ENCODE measurements at regions not wholly inside any gene's neighbourhood (a gene's known extent, or its start where the extent isn't known, plus 50 kb on each side); places are given as distances from the start of the nearest gene placed in this dataset.

- no peaks in the 10 kb centered on the region for H3K36me3 ChIP-seq
- no peaks in the 10 kb centered on the region for H3K4me1 ChIP-seq
- no peak for DNase-seq
- TF ChIP-seq CTCF (IDR thresholded peaks at IDR 0.05 in 8 of 11, conservative IDR thresholded peaks at IDR 0.05 in 3 of 11) (no peak), POLR2A (IDR thresholded peaks at IDR 0.05) (no peak), POLR2AphosphoS5 (IDR thresholded peaks at IDR 0.05) (no peak)
- intact Hi-C loops (cut with DNase I; ENCODE audit: low total_unique reads) = no loop called here
- H3K27ac ChIP-seq = no peak overlapping the region
- no peak overlapping the region for H3K4me3 ChIP-seq
- H3K9me3 ChIP-seq = no peaks in the 10 kb centered on the region
- WGBS, 5 donors = 89 to 97% (median 93%) methylated on average over 2 of the region's 2 CpGs
- H3K27me3 ChIP-seq (replicated peaks in 1 of 7) = no peaks in the 10 kb centered on the region
Measured at GRCh38 chr10:89097226-89097625, 106.6 kb downstream of the FAS start.

DNA sequence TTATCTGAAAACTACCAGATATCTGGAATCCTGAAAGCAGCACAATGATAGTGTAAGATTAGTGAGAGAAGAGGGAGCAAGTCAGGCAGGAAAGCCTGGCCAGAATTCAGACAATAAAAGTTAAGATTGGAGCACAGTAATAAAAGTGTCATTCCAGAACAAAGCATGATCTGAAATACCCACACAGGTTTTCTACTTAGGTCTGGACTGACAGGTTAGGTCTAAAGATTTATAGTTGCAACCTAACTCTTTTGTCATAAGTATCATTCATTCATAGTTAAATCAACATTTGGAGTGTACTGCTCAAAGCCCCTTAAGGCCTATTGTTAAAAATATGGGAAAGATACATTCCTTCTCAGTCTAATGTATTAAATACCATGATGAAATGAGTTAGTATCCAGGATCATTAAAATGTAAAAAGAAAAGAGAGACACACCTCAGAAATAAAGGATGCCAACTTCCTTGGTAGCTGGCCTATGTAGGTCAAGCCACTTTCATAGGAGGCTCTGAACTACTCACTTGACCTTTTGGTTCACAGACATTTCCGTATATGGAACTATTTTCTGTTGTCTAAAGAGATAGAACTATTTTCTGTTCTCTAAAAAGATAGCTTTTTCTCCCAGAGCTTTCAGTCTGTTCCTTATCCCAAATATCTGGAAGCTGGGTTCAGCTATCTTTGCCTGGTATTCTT lies 105.2 kb downstream of the FAS start:
- Histone ChIP-seq H3K36me3 (no peaks in the 10 kb centered on the region), H3K4me3 (no peak overlapping the region), H3K9me3 (no peaks in the 10 kb centered on the region), H3K4me1 (peaks cover 5 to 12% (median 10%) of the 10 kb centered on the region in 6 donors), H3K27ac (peak overlapping the region in 4 of 8 donors; percentile 17 to 48 (median 27)), H3K27me3 (replicated peaks in 1 of 7) (no peaks in the 10 kb centered on the region)
- intact Hi-C loops (cut with DNase I; ENCODE audit: low total_unique reads) = no loop called here
- no peak for TF ChIP-seq POLR2A (IDR thresholded peaks at IDR 0.05)
- TF ChIP-seq POLR2AphosphoS5 (IDR thresholded peaks at IDR 0.05) = no peak
- no peak for TF ChIP-seq CTCF (IDR thresholded peaks at IDR 0.05 in 8 of 11, conservative IDR thresholded peaks at IDR 0.05 in 3 of 11)
- WGBS, 5 donors = 45 to 78% (median 69%) methylated on average over 1 of the region's 1 CpG
- DNase-seq = no peak

- intact Hi-C loops (cut with DNase I; ENCODE audit: low total_unique reads) = no loop called here
- no peaks in the 10 kb centered on the region for H3K36me3 ChIP-seq
- no peak for DNase-seq
- H3K27me3 ChIP-seq (replicated peaks in 1 of 7) = no peaks in the 10 kb centered on the region
- no peak overlapping the region for H3K4me3 ChIP-seq
- H3K27ac ChIP-seq = no peak overlapping the region
- TF ChIP-seq CTCF (IDR thresholded peaks at IDR 0.05 in 8 of 11, conservative IDR thresholded peaks at IDR 0.05 in 3 of 11) (no peak), POLR2A (IDR thresholded peaks at IDR 0.05) (no peak), POLR2AphosphoS5 (IDR thresholded peaks at IDR 0.05) (no peak)
- H3K9me3 ChIP-seq = no peaks in the 10 kb centered on the region
- whole genome bisulfite sequencing, 5 donors = 94 to 98% (median 96%) methylated on average over 3 of the region's 3 CpGs
- peaks cover 5 to 15% (median 12%) of the 10 kb centered on the region in 6 donors for H3K4me1 ChIP-seq
Measured at GRCh38 chr10:89093728-89094127, 103.1 kb downstream of the FAS start.

- WGBS, 5 donors = 88 to 95% (median 93%) methylated on average over 4 of the region's 4 CpGs
- TF ChIP-seq POLR2AphosphoS5 (IDR thresholded peaks at IDR 0.05) (no peak), CTCF (IDR thresholded peaks at IDR 0.05 in 8 of 11, conservative IDR thresholded peaks at IDR 0.05 in 3 of 11) (no peak), POLR2A (IDR thresholded peaks at IDR 0.05) (no peak)
Measured at GRCh38 chr10:89092981-89093380, 102.4 kb downstream of the FAS start.

More at GRCh38 chr10:89092981-89093380, 102.4 kb downstream of the FAS start:
- Histone ChIP-seq H3K4me1 (peaks cover 5 to 15% (median 12%) of the 10 kb centered on the region in 6 donors), H3K27ac (no peak overlapping the region), H3K27me3 (replicated peaks in 1 of 7) (no peaks in the 10 kb centered on the region), H3K36me3 (no peaks in the 10 kb centered on the region), H3K4me3 (no peak overlapping the region), H3K9me3 (no peaks in the 10 kb centered on the region)
- intact Hi-C loops (cut with DNase I; ENCODE audit: low total_unique reads) = no loop called here
- no peak for DNase-seq

Measured in spleen (tissue), 11 donors.